Coronary artery (tissue), 2 donors: ENCODE measurements at regions not wholly inside any gene's neighbourhood (a gene's known extent, or its start where the extent isn't known, plus 50 kb on each side); places are given as distances from the start of the nearest gene placed in this dataset.

Experiments used
- DNase-seq: peaks from one replicate; pipeline ENCODE4 v3.0.0-alpha.2; 2017; ENCODE audit warnings: low spot score
- H3K27ac ChIP-seq, 2 donors: fragments of 200-600 bp; sonication (generic); one replicate each; pipeline ENCODE4 v1.5.1; 2016 to 2019
- H3K4me3 ChIP-seq: fragments of 200-600 bp; sonication (generic); 2 replicates; pipeline ENCODE4 v1.5.1; 2016; ENCODE audit warnings: mild to moderate bottlenecking, moderate library complexity
- TF ChIP-seq, protein P1 (sequence below): fragments of 200-600 bp; sonication (generic); IDR thresholded peaks from one replicate; pipeline ENCODE4 v1.5.1; 2019; ENCODE audit warnings: antibody characterized with exemption

DNA sequence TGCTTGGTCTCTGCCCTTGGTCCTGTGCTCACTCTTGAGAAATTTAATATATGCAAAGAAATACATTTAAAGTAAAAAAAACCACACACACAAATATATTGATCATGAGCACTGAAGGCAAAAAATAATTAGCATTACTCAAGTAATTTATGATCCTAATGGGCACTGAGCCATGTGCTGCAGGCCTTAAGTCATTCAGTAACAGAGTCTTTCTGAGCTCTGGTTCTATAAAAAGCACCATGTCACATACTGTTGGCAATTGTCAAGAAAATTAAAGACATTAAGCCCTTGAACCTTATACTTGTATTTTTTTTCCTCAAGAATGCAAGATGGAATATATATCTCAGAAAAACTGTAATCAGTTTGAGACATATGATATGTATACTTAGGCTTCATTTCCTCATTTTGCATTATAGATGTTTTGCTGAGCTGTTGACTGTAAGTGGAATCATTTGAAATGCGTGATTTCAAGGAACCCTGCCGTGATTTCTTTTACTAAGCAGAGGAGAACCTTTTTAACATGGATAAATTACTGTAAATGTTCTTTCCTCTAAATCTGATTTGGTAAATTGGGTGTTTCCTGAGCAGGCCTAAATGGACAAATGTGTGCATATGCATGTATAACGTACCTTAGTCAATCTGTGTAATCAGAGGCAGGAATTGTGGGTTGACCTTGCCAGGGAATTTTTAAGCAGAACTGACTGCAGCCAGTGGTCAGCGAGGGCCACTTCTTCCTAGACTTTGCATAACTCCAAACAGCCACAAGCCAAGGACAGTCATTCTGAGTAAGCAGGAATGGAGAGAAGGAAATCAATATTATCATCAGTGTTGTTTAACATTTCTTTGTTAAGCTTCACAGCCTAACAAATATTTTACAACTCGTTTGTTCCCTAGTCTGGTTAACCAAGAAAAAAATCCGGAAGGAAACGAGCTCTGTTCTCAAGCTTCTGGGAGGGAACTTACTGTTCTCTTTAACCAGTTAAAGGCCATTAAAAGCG lies 191.5 kb upstream of the ATP5MC3 start:
- TF ChIP-seq, protein P1, sequence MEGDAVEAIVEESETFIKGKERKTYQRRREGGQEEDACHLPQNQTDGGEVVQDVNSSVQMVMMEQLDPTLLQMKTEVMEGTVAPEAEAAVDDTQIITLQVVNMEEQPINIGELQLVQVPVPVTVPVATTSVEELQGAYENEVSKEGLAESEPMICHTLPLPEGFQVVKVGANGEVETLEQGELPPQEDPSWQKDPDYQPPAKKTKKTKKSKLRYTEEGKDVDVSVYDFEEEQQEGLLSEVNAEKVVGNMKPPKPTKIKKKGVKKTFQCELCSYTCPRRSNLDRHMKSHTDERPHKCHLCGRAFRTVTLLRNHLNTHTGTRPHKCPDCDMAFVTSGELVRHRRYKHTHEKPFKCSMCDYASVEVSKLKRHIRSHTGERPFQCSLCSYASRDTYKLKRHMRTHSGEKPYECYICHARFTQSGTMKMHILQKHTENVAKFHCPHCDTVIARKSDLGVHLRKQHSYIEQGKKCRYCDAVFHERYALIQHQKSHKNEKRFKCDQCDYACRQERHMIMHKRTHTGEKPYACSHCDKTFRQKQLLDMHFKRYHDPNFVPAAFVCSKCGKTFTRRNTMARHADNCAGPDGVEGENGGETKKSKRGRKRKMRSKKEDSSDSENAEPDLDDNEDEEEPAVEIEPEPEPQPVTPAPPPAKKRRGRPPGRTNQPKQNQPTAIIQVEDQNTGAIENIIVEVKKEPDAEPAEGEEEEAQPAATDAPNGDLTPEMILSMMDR: no peak
- Histone ChIP-seq H3K4me3 (no peak overlapping the region), H3K27ac (no peak overlapping the region)
- no peak for DNase-seq

DNA sequence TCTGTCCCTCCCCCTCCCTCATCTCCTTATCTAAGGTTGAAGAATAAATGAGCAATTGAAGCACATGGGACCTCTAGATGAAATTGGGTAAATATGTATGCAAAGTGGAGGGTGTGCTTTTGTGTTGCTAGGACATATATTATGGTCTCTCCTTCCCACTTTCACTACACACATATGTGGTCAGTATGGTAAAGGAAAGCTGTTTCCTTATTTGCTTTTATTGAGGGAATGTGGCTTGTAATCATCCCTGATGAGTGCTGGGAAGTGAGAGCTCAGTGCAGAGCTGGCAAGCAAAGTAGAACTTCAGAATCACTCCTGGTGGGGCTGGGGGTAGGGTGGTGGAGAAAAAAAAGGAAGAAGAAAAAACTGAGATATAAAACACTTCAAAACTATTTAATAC lies 189.9 kb upstream of the ATP5MC3 start:
- Histone ChIP-seq H3K4me3 (no peak overlapping the region), H3K27ac (no peak overlapping the region)
- DNase-seq: no peak
- TF ChIP-seq, protein P1: no peak

DNA sequence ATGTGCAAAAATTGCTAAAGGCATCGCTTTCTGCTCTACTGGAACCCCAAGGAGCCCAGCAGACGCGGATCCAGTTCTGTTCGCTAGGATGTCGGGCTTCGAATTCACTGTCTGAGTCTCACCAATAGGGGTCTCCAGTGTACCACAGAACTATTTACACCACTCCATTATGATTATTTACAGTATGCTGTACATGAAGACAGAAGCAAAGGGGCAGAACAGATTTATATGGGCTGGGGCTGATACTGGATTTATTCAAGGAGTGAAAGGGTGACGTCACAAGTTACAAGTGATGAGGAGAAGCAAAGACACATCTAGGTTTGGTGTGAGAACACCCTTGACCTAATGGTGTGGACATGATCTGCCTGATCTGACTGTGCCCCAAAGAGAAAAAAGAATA lies 185.3 kb upstream of the ATP5MC3 start:
- TF ChIP-seq, protein P1: no peak
- Histone ChIP-seq H3K4me3 (no peak overlapping the region), H3K27ac (no peak overlapping the region)
- no peak for DNase-seq

- TF ChIP-seq, protein P1: no peak
- no peak overlapping the region for H3K4me3 ChIP-seq
- H3K27ac ChIP-seq: no peak overlapping the region
- no peak for DNase-seq
Measured at GRCh38 chr2:175363699-175364098, 182.2 kb upstream of the ATP5MC3 start.

DNA sequence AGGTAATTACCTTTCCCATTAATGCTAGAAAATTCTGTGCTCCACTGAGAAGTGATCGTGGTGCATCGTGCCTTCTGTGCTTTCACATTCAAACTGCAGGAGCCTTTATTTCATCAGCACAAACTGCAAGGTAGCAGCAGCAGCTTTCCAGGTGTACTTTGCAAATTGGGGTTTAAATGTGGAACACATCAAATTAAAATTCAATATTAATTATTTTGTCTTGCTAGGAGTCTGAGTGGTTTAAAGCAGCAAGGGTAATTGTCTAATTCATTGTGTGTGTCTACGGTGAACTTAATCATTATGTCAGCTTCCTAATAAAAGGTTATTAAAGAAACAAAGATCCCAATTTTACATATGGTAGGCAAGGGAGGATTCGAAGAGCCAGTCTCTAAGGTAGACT lies 180.8 kb upstream of the ATP5MC3 start:
- TF ChIP-seq, protein P1: no peak
- Histone ChIP-seq H3K27ac (no peak overlapping the region), H3K4me3 (no peak overlapping the region)
- DNase-seq: no peak

DNA sequence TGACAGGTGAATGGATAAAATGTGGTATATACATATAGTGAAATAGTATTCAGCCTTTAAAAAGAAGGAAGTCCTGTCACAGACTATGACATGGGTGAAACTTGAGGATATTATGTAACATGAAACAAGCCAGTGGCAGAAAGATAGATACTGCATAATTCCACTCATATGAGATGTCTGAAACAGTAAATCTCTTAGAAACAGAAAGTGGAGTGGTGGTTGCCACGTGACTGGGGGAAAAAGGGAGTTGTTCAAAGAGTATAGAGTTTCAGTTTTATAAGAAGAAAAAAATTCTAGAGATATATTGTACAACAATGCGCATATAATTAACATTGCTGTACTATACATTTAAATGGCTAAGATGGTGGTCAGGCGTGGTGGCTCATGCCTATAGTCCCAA lies 178.2 kb upstream of the ATP5MC3 start:
- TF ChIP-seq, protein P1: no peak
- no peak overlapping the region for H3K27ac ChIP-seq

DNA sequence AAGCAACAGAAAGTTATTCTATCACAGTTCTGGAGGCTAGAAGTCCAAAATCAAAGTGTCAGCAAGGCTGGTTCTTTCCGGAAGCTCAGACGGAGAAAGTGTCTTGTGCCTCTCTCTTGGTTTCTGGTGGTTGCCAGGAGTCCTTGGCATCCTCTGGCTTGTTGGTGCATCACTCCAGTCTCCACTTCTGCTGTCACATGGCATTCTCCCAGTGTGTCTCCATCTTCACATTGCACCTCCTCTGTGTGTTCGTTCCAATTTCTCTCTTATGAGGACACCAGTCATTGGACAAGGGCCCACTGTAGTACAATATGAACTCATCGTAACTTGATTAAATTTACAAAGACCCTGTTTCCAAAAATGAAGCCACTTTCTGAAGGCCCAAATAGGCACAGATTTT lies 175.4 kb upstream of the ATP5MC3 start:
- no peak overlapping the region for H3K4me3 ChIP-seq
- TF ChIP-seq, protein P1: no peak
- no peak overlapping the region for H3K27ac ChIP-seq
- no peak for DNase-seq

More for the DNA sequence above, 178.2 kb upstream of the ATP5MC3 start:
- no peak for DNase-seq
- H3K4me3 ChIP-seq: no peak overlapping the region
